ENCODE measurements at regions not wholly inside any gene's neighbourhood (a gene's known extent, or its start where the extent isn't known, plus 50 kb on each side); places are given as distances from the start of the nearest gene placed in this dataset.

GRCh38 chr3:24899901-24900603 is 405.4 kb upstream of the THRB start:
- H2BK120ac ChIP-seq (ENCODE audit: low read depth, low read length), result no peak overlapping the region
- H3K4me1 ChIP-seq (ENCODE audit: control insufficient read depth, insufficient read depth, low read length), result no peaks in the 10 kb centered on the region
- H4K20me1 ChIP-seq (ENCODE audit: insufficient read depth, low read length), result no peaks in the 10 kb centered on the region
- H4K91ac ChIP-seq (ENCODE audit: insufficient read depth, low read depth, low read length), result no peak overlapping the region
- H3K9me3 ChIP-seq (ENCODE audit: control insufficient read depth, insufficient read depth, low read length), result 0 out of 2 replicates have a peak, but pooled peaks cover 3% of the 10 kb centered on the region
- no peak overlapping the region for H3K18ac ChIP-seq (ENCODE audit: low read depth, low read length)
- no peak overlapping the region for H2AFZ ChIP-seq (replicated peaks; ENCODE audit: low read length, poor library complexity)
- no peak overlapping the region for H3K14ac ChIP-seq (replicated peaks; ENCODE audit: low read depth, low read length)
- H2AK9ac ChIP-seq (replicated peaks; ENCODE audit: low read depth, low read length, poor library complexity), result no peak overlapping the region
- no peak overlapping the region for H2BK20ac ChIP-seq (ENCODE audit: low read depth, low read length)
- ChIA-PET CTCF (no interaction called here), POLR2A (ENCODE audit: unreplicated experiment) (no interaction called here)
- TF ChIP-seq USF2 (IDR thresholded peaks at IDR 0.05; ENCODE audit: low read depth, low read length), result no peak
- TF ChIP-seq CEBPB (IDR thresholded peaks at IDR 0.05; ENCODE audit: low read depth, low read length), result no peak
- H3K56ac ChIP-seq (ENCODE audit: extremely low read depth, insufficient read depth, low read length), result no peak overlapping the region
- H3K36me3 ChIP-seq (ENCODE audit: control insufficient read depth, insufficient read depth, low read length), result no peaks in the 10 kb centered on the region
- no peak overlapping the region for H2BK15ac ChIP-seq (ENCODE audit: low read depth, low read length)
- H3K4me3 ChIP-seq (ENCODE audit: insufficient read depth, low read depth, low read length), result no peak overlapping the region
- H2BK5ac ChIP-seq (ENCODE audit: low read depth, low read length, poor library complexity, severe bottlenecking), result no peak overlapping the region
- intact Hi-C loops (cut with micrococcal nuclease), result no loop called here
- no peaks in the 10 kb centered on the region for H3K79me1 ChIP-seq (ENCODE audit: low read depth in 1 of 2, low read length in 2 of 2)
- no peak overlapping the region for H3K4me2 ChIP-seq (ENCODE audit: low read depth, low read length)
- H3K4ac ChIP-seq (ENCODE audit: low read depth, low read length), result no peak overlapping the region
- dilution Hi-C loops (cut with HindIII; ENCODE audit: low sequenced_read_pairs, unreplicated experiment), result no loop called here
- H3K9ac ChIP-seq (ENCODE audit: low read depth, low read length), result no peak overlapping the region
- no peak overlapping the region for H4K8ac ChIP-seq (ENCODE audit: low read depth in 2 of 2, low read length in 2 of 2)
- no CpG with 5 or more reads among the region's 4 CpGs for WGBS, 2 experiments (ENCODE audit: extremely low coverage in 2 of 2, insufficient read length in 1 of 2)
- H2AK5ac ChIP-seq (ENCODE audit: low read depth, low read length), result no peak overlapping the region
- no peak overlapping the region for H3K27ac ChIP-seq (ENCODE audit: insufficient read depth, low read length)
- in situ Hi-C loops (cut with MboI; ENCODE audit: low sequenced_read_pairs), result no loop called here
- H3K9me1 ChIP-seq (ENCODE audit: insufficient read depth, low read length), result no peaks in the 10 kb centered on the region
- no peaks in the 10 kb centered on the region for H3K27me3 ChIP-seq (ENCODE audit: control insufficient read depth, insufficient read depth, low read length)
- BruUV-seq (replicated peaks), result no TSS peak
- DNase-seq, result no peak
- no peak overlapping the region for H3K23ac ChIP-seq (ENCODE audit: low read depth, low read length)
- no peak overlapping the region for H4K5ac ChIP-seq (ENCODE audit: low read depth, low read length)
- ATAC-seq (ENCODE audit: low read depth), result no peak
